WTC11 (cell line): ENCODE measurements at regions not wholly inside any gene's neighbourhood (a gene's known extent, or its start where the extent isn't known, plus 50 kb on each side); places are given as distances from the start of the nearest gene placed in this dataset.

ENCODE experiments used
- ATAC-seq: fragments of 200-7000 bp; cut with Tn5 transposase; 2 replicates; pipeline ENCODE4 v1.10.0; 2021; ENCODE audit warnings: mild to moderate bottlenecking, moderate library complexity
- CTCF ChIA-PET: fragments of 300-600 bp; sonication (Branson Sonifier 250); formaldehyde crosslinking; loops from one replicate; lab custom pipeline; 2021; ENCODE audit warnings: antibody characterized with exemption; lab: Charles Lee
- POLR2A ChIA-PET: fragments of 350-600 bp; sonication (Branson Sonifier 250); formaldehyde crosslinking; loops from one replicate; lab custom pipeline; 2021; ENCODE audit warnings: antibody characterized with exemption; lab: Charles Lee
- DNase-seq: peaks from one replicate; pipeline ENCODE4 v3.0.0; 2021; ENCODE audit warnings: low spot score
- H3K27ac Mint-ChIP-seq: 2 replicates; pipeline ENCODE4 v1.8.0; 2021; ENCODE audit warnings: mixed read lengths
- H3K27me3 Mint-ChIP-seq: 2 replicates; pipeline ENCODE4 v1.8.0; 2021; ENCODE audit warnings: low read depth, mild to moderate bottlenecking, moderate library complexity, mixed read lengths
- H3K36me3 Mint-ChIP-seq: 2 replicates; pipeline ENCODE4 v1.8.0; 2021; ENCODE audit warnings: mixed read lengths
- H3K4me1 Mint-ChIP-seq: 2 replicates; pipeline ENCODE4 v1.8.0; 2022; ENCODE audit warnings: mixed read lengths
- H3K4me3 Mint-ChIP-seq: 2 replicates; pipeline ENCODE4 v1.8.0; 2021; ENCODE audit warnings: mild to moderate bottlenecking, moderate library complexity, mixed read lengths
- H3K9me3 Mint-ChIP-seq: 2 replicates; pipeline ENCODE4 v1.8.0; 2021; ENCODE audit warnings: mixed read lengths
- CREM ChIP-seq: sonication (generic); formaldehyde crosslinking; IDR thresholded peaks from 2 replicates; pipeline ENCODE4 v1.8.1; 2022; ENCODE audit warnings: mild to moderate bottlenecking, missing genetic modification reagents, moderate library complexity
- ETV6 ChIP-seq: sonication (generic); formaldehyde crosslinking; IDR thresholded peaks from 2 replicates; pipeline ENCODE4 v1.8.1; 2022; ENCODE audit warnings: mild to moderate bottlenecking, missing genetic modification reagents
- GABPB1 ChIP-seq: sonication (generic); formaldehyde crosslinking; IDR thresholded peaks from 2 replicates; pipeline ENCODE4 v1.8.1; 2023; ENCODE audit warnings: mild to moderate bottlenecking, missing genetic modification reagents
- GTF2I ChIP-seq: fragments of 250-450 bp; sonication (Bioruptor Pico); conservative IDR thresholded peaks from 2 replicates; pipeline ENCODE4 v1.4.0; 2021; ENCODE audit warnings: mild to moderate bottlenecking
- JUN ChIP-seq: sonication (generic); formaldehyde crosslinking; IDR thresholded peaks from 2 replicates; pipeline ENCODE4 v1.8.0; 2023; ENCODE audit warnings: mild to moderate bottlenecking, missing genetic modification reagents
- MYBL2 ChIP-seq: sonication (generic); formaldehyde crosslinking; IDR thresholded peaks from 2 replicates; pipeline ENCODE4 v1.8.1; 2023; ENCODE audit warnings: mild to moderate bottlenecking, moderate library complexity, missing genetic modification reagents
- NR1H2 ChIP-seq: sonication (generic); formaldehyde crosslinking; IDR thresholded peaks from 2 replicates; pipeline ENCODE4 v1.9.0; 2021; ENCODE audit warnings: mild to moderate bottlenecking, moderate library complexity, missing genetic modification reagents
- PRRX2 ChIP-seq: fragments of 250-450 bp; sonication (Bioruptor Pico); IDR thresholded peaks from 2 replicates; pipeline ENCODE4 v1.8.0; 2021; ENCODE audit warnings: mild to moderate bottlenecking
- RELA ChIP-seq: sonication (generic); formaldehyde crosslinking; IDR thresholded peaks from 2 replicates; pipeline ENCODE4 v1.8.1; 2022; ENCODE audit warnings: missing genetic modification reagents, mild to moderate bottlenecking, borderline replicate concordance
- SMAD4 ChIP-seq: sonication (generic); formaldehyde crosslinking; IDR thresholded peaks from 2 replicates; pipeline ENCODE4 v1.8.0; 2022; ENCODE audit warnings: mild to moderate bottlenecking, missing genetic modification reagents
- ZNF317 ChIP-seq: sonication (generic); formaldehyde crosslinking; IDR thresholded peaks from 2 replicates; pipeline ENCODE4 v1.8.1; 2023; ENCODE audit warnings: low read depth, mild to moderate bottlenecking, moderate library complexity, missing genetic modification reagents, borderline replicate concordance
- ZNF671 ChIP-seq: fragments of 250-450 bp; sonication (Bioruptor Pico); IDR thresholded peaks from 2 replicates; pipeline ENCODE4 v1.8.0; 2021; ENCODE audit warnings: mild to moderate bottlenecking
- TF ChIP-seq, protein P1 (sequence below): fragments of 200-600 bp; IDR thresholded peaks from 2 replicates; pipeline ENCODE4 v1.8.0; 2022; ENCODE audit warnings: antibody characterized with exemption
- TF ChIP-seq, protein P2 (sequence below): sonication (generic); formaldehyde crosslinking; IDR thresholded peaks from 2 replicates; pipeline ENCODE4 v1.8.1; 2022; ENCODE audit warnings: mild to moderate bottlenecking, missing genetic modification reagents, moderate library complexity, borderline replicate concordance
- TF ChIP-seq, protein P3 (sequence below): sonication (generic); formaldehyde crosslinking; IDR thresholded peaks from 2 replicates; pipeline ENCODE4 v1.8.0; 2022; ENCODE audit warnings: mild to moderate bottlenecking, missing genetic modification reagents
- TF ChIP-seq, protein P4 (sequence below): fragments of 250-450 bp; sonication (Bioruptor Pico); IDR thresholded peaks from 2 replicates; pipeline ENCODE4 v1.9.0; 2021; ENCODE audit warnings: mild to moderate bottlenecking
- TF ChIP-seq, protein P5 (sequence below): sonication (generic); formaldehyde crosslinking; IDR thresholded peaks from 2 replicates; pipeline ENCODE4 v1.8.1; 2022; ENCODE audit warnings: low read depth, mild to moderate bottlenecking, moderate library complexity, missing genetic modification reagents, borderline replicate concordance
- TF ChIP-seq, protein P6 (sequence below): fragments of 250-450 bp; sonication (Bioruptor Pico); IDR thresholded peaks from 2 replicates; pipeline ENCODE4 v2.1.2; 2022; ENCODE audit warnings: mild to moderate bottlenecking, moderate library complexity

DNA sequence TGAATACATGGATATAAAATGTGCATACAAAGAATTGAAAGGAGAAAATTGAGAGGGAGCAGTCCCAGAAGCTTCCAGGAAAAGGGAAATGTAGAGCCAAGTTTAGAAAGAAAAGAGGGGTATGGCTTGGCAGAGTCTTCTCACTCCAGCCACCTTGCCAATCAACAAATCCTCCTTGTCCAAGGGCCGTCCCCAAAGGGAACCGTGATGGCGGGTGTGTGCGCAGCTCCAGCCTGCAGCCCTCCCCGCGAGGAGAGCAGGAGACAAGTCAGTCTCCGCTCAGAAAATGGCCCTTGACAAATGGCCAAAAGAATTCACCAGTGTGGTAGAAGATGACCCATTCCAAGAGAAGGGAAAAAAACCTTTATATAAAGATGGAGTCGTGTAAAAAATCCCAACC, 448.3 kb upstream of the POU3F3 start:
- POLR2A ChIA-PET: no interaction called here
- H3K27me3 Mint-ChIP-seq: no peaks in the 10 kb centered on the region
- H3K9me3 Mint-ChIP-seq: no peaks in the 10 kb centered on the region
- peaks cover 24% of the 10 kb centered on the region for H3K4me1 Mint-ChIP-seq
- no peak for DNase-seq
- TF ChIP-seq GTF2I (no peak), SMAD4 (no peak), ZNF317 (no peak), ETV6 (no peak), CREM (no peak), RELA (CRISPR knock-in tag) (no peak), MYBL2 (CRISPR knock-in tag) (no peak), GABPB1 (CRISPR knock-in tag) (no peak), JUN (no peak), NR1H2 (CRISPR knock-in tag) (no peak), ZNF671 (CRISPR knock-in tag) (no peak), PRRX2 (CRISPR knock-in tag) (no peak)
- TF ChIP-seq, protein P1, sequence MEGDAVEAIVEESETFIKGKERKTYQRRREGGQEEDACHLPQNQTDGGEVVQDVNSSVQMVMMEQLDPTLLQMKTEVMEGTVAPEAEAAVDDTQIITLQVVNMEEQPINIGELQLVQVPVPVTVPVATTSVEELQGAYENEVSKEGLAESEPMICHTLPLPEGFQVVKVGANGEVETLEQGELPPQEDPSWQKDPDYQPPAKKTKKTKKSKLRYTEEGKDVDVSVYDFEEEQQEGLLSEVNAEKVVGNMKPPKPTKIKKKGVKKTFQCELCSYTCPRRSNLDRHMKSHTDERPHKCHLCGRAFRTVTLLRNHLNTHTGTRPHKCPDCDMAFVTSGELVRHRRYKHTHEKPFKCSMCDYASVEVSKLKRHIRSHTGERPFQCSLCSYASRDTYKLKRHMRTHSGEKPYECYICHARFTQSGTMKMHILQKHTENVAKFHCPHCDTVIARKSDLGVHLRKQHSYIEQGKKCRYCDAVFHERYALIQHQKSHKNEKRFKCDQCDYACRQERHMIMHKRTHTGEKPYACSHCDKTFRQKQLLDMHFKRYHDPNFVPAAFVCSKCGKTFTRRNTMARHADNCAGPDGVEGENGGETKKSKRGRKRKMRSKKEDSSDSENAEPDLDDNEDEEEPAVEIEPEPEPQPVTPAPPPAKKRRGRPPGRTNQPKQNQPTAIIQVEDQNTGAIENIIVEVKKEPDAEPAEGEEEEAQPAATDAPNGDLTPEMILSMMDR: no peak
- TF ChIP-seq, protein P2, sequence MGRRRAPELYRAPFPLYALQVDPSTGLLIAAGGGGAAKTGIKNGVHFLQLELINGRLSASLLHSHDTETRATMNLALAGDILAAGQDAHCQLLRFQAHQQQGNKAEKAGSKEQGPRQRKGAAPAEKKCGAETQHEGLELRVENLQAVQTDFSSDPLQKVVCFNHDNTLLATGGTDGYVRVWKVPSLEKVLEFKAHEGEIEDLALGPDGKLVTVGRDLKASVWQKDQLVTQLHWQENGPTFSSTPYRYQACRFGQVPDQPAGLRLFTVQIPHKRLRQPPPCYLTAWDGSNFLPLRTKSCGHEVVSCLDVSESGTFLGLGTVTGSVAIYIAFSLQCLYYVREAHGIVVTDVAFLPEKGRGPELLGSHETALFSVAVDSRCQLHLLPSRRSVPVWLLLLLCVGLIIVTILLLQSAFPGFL: no peak
- TF ChIP-seq, protein P3, sequence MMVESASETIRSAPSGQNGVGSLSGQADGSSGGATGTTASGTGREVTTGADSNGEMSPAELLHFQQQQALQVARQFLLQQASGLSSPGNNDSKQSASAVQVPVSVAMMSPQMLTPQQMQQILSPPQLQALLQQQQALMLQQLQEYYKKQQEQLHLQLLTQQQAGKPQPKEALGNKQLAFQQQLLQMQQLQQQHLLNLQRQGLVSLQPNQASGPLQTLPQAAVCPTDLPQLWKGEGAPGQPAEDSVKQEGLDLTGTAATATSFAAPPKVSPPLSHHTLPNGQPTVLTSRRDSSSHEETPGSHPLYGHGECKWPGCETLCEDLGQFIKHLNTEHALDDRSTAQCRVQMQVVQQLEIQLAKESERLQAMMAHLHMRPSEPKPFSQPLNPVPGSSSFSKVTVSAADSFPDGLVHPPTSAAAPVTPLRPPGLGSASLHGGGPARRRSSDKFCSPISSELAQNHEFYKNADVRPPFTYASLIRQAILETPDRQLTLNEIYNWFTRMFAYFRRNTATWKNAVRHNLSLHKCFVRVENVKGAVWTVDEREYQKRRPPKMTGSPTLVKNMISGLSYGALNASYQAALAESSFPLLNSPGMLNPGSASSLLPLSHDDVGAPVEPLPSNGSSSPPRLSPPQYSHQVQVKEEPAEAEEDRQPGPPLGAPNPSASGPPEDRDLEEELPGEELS (CRISPR knock-in tag): no peak
- TF ChIP-seq, protein P4, sequence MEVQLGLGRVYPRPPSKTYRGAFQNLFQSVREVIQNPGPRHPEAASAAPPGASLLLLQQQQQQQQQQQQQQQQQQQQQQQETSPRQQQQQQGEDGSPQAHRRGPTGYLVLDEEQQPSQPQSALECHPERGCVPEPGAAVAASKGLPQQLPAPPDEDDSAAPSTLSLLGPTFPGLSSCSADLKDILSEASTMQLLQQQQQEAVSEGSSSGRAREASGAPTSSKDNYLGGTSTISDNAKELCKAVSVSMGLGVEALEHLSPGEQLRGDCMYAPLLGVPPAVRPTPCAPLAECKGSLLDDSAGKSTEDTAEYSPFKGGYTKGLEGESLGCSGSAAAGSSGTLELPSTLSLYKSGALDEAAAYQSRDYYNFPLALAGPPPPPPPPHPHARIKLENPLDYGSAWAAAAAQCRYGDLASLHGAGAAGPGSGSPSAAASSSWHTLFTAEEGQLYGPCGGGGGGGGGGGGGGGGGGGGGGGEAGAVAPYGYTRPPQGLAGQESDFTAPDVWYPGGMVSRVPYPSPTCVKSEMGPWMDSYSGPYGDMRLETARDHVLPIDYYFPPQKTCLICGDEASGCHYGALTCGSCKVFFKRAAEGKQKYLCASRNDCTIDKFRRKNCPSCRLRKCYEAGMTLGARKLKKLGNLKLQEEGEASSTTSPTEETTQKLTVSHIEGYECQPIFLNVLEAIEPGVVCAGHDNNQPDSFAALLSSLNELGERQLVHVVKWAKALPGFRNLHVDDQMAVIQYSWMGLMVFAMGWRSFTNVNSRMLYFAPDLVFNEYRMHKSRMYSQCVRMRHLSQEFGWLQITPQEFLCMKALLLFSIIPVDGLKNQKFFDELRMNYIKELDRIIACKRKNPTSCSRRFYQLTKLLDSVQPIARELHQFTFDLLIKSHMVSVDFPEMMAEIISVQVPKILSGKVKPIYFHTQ (CRISPR knock-in tag): no peak
- TF ChIP-seq, protein P5, sequence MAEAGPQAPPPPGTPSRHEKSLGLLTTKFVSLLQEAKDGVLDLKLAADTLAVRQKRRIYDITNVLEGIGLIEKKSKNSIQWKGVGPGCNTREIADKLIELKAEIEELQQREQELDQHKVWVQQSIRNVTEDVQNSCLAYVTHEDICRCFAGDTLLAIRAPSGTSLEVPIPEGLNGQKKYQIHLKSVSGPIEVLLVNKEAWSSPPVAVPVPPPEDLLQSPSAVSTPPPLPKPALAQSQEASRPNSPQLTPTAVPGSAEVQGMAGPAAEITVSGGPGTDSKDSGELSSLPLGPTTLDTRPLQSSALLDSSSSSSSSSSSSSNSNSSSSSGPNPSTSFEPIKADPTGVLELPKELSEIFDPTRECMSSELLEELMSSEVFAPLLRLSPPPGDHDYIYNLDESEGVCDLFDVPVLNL: no peak
- TF ChIP-seq, protein P6, sequence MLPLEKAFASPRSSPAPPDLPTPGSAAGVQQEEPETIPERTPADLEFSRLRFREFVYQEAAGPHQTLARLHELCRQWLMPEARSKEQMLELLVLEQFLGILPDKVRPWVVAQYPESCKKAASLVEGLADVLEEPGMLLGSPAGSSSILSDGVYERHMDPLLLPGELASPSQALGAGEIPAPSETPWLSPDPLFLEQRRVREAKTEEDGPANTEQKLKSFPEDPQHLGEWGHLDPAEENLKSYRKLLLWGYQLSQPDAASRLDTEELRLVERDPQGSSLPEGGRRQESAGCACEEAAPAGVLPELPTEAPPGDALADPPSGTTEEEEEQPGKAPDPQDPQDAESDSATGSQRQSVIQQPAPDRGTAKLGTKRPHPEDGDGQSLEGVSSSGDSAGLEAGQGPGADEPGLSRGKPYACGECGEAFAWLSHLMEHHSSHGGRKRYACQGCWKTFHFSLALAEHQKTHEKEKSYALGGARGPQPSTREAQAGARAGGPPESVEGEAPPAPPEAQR (CRISPR knock-in tag): no peak
- TF ChIP-seq, all 79 proteins: peak for 0
- H3K27ac Mint-ChIP-seq: no peak overlapping the region
- H3K36me3 Mint-ChIP-seq: no peaks in the 10 kb centered on the region
- CTCF ChIA-PET: no interaction called here
- no peak for ATAC-seq
- H3K4me3 Mint-ChIP-seq: no peak overlapping the region
